ENCODE measurements at regions not wholly inside any gene's neighbourhood (a gene's known extent, or its start where the extent isn't known, plus 50 kb on each side); places are given as distances from the start of the nearest gene placed in this dataset.

GRCh38 chr2:21281791-21282514, 158.2 kb downstream of the TDRD15 start:
- no peak for TF ChIP-seq CEBPB (IDR thresholded peaks at IDR 0.05; ENCODE audit: low read depth, low read length)
- TF ChIP-seq FOS (IDR thresholded peaks at IDR 0.05; ENCODE audit: low read depth, low read length): no peak
- no peak for TF ChIP-seq ELK1 (IDR thresholded peaks at IDR 0.05; ENCODE audit: borderline replicate concordance, low read depth, low read length)
- no peak for TF ChIP-seq RFX5 (IDR thresholded peaks at IDR 0.05; ENCODE audit: low read depth, low read length)
- TF ChIP-seq POLR2A (IDR thresholded peaks at IDR 0.05; ENCODE audit: low read depth, low read length): no peak
- no peak for TF ChIP-seq RAD21 (IDR thresholded peaks at IDR 0.05; ENCODE audit: low read length)
- no peak for TF ChIP-seq BHLHE40 (IDR thresholded peaks at IDR 0.05; ENCODE audit: low read depth, low read length)
- TF ChIP-seq USF2 (IDR thresholded peaks at IDR 0.05; ENCODE audit: low read depth, low read length): no peak
- TF ChIP-seq RCOR1 (IDR thresholded peaks at IDR 0.05; ENCODE audit: insufficient replicate concordance, low read length): no peak
- TF ChIP-seq NFE2L2 (IDR thresholded peaks at IDR 0.05; ENCODE audit: low read depth, low read length): no peak
- TF ChIP-seq MAFK (IDR thresholded peaks at IDR 0.05; ENCODE audit: low read depth, low read length): no peak
- no peak for TF ChIP-seq CTCF (conservative IDR thresholded peaks at IDR 0.05; ENCODE audit: low read depth, low read length)
- TF ChIP-seq MAZ (IDR thresholded peaks at IDR 0.05; ENCODE audit: borderline replicate concordance, low read depth, low read length): no peak
- no peak for TF ChIP-seq SMC3 (IDR thresholded peaks at IDR 0.05; ENCODE audit: low read depth, low read length)
- TF ChIP-seq MXI1 (IDR thresholded peaks at IDR 0.05; ENCODE audit: borderline replicate concordance, low read depth, low read length): no peak
- no peak for TF ChIP-seq CHD1 (IDR thresholded peaks at IDR 0.05; ENCODE audit: low read depth, low read length)
- BruUV-seq (replicated peaks): no TSS peak
- no peak overlapping the region for H2AK5ac ChIP-seq (ENCODE audit: low read depth, low read length)
- intact Hi-C loops (cut with micrococcal nuclease): no loop called here
- H2BK5ac ChIP-seq (ENCODE audit: low read depth, low read length, poor library complexity, severe bottlenecking): no peak overlapping the region
- H4K91ac ChIP-seq (ENCODE audit: insufficient read depth, low read depth, low read length): no peak overlapping the region
- H3K23ac ChIP-seq (ENCODE audit: low read depth, low read length): no peak overlapping the region
- H2BK20ac ChIP-seq (ENCODE audit: low read depth, low read length): no peak overlapping the region
- no peak overlapping the region for H2AK9ac ChIP-seq (replicated peaks; ENCODE audit: low read depth, low read length, poor library complexity)
- no peaks in the 10 kb centered on the region; the same call in 1 of the 2 replicates for H3K9me3 ChIP-seq (ENCODE audit: control insufficient read depth, insufficient read depth, low read length)
- no peak overlapping the region for H3K9ac ChIP-seq (ENCODE audit: low read depth, low read length)
- ATAC-seq (ENCODE audit: low read depth) (no peak), DNase-seq (no peak)
- no peak overlapping the region for H2AFZ ChIP-seq (replicated peaks; ENCODE audit: low read length, poor library complexity)
- in situ Hi-C loops (cut with MboI; ENCODE audit: low sequenced_read_pairs): no loop called here
- H3K14ac ChIP-seq (replicated peaks; ENCODE audit: low read depth, low read length): no peak overlapping the region
- no peak overlapping the region for H2BK120ac ChIP-seq (ENCODE audit: low read depth, low read length)
- no peak overlapping the region for H3K4ac ChIP-seq (ENCODE audit: low read depth, low read length)
- dilution Hi-C loops (cut with HindIII; ENCODE audit: low sequenced_read_pairs, unreplicated experiment): no loop called here
- no peak overlapping the region for H4K8ac ChIP-seq (ENCODE audit: low read depth in 2 of 2, low read length in 2 of 2)
- no peaks in the 10 kb centered on the region for H3K79me1 ChIP-seq (ENCODE audit: low read depth in 1 of 2, low read length in 2 of 2)
- H3K56ac ChIP-seq (ENCODE audit: extremely low read depth, insufficient read depth, low read length): no peak overlapping the region
- no peaks in the 10 kb centered on the region for H4K20me1 ChIP-seq (ENCODE audit: insufficient read depth, low read length)
- WGBS, 2 experiments (ENCODE audit: extremely low coverage in 2 of 2, insufficient read length in 1 of 2): no CpG with 5 or more reads among the region's 8 CpGs
- CTCF ChIA-PET: no interaction called here
- no peak overlapping the region for H3K4me2 ChIP-seq (ENCODE audit: low read depth, low read length)
- H3K36me3 ChIP-seq (ENCODE audit: control insufficient read depth, insufficient read depth, low read length): no peaks in the 10 kb centered on the region
- no peak overlapping the region for H4K5ac ChIP-seq (ENCODE audit: low read depth, low read length)
- POLR2A ChIA-PET (ENCODE audit: unreplicated experiment): no interaction called here
- no peaks in the 10 kb centered on the region for H3K27me3 ChIP-seq (ENCODE audit: control insufficient read depth, insufficient read depth, low read length)
- no peaks in the 10 kb centered on the region for H3K4me1 ChIP-seq (ENCODE audit: control insufficient read depth, insufficient read depth, low read length)
- H2BK15ac ChIP-seq (ENCODE audit: low read depth, low read length): no peak overlapping the region
- H3K27ac ChIP-seq (ENCODE audit: insufficient read depth, low read length): no peak overlapping the region
- no peak overlapping the region for H3K18ac ChIP-seq (ENCODE audit: low read depth, low read length)
- H3K4me3 ChIP-seq (ENCODE audit: insufficient read depth, low read depth, low read length): no peak overlapping the region
- no peaks in the 10 kb centered on the region for H3K9me1 ChIP-seq (ENCODE audit: insufficient read depth, low read length)

Data from IMR-90 (cell line).